ENCODE measurements at regions not wholly inside any gene's neighbourhood (a gene's known extent, or its start where the extent isn't known, plus 50 kb on each side); places are given as distances from the start of the nearest gene placed in this dataset.

GRCh38 chr18:59787998-59788790, 91.0 kb upstream of the CCBE1 start:
- CTCF ChIA-PET = interaction anchor here (0.5 to 1.7 kb wide), 2 partner anchors 14 to 132 kb away, joined by 3 read pairs; no protein-coding TSS in a partner anchor

GRCh38 chr18:59784694-59785093, 87.5 kb upstream of the CCBE1 start:
- ChIA-PET CTCF (no interaction called here), POLR2A (no interaction called here)
- H3K27me3 ChIP-seq (replicated peaks in 2 of 5; ENCODE audit: control insufficient read depth in 4 of 5, insufficient read depth in 5 of 5, low read length in 4 of 5) = peaks cover 0 to 10% (median 4%) of the 10 kb centered on the region in 5 experiments
- 100% methylated on average over 1 of the region's 3 CpGs for WGBS (ENCODE audit: insufficient coverage)
- no peaks in the 10 kb centered on the region for H3K9me3 ChIP-seq (ENCODE audit: control extremely low read depth in 1 of 5, control insufficient read depth in 4 of 5, insufficient read depth in 2 of 5, low read depth in 1 of 5, low read length in 4 of 5)
- H3K4me1 ChIP-seq (ENCODE audit: control extremely low read depth in 1 of 4, control insufficient read depth in 4 of 4, insufficient read depth in 4 of 4, low read length in 3 of 4) = no peaks in the 10 kb centered on the region
- no peaks in the 10 kb centered on the region for H3K36me3 ChIP-seq (ENCODE audit: control insufficient read depth in 4 of 4, insufficient read depth in 4 of 4, low read length in 3 of 4)
- no peak overlapping the region for H3K27ac ChIP-seq (ENCODE audit: insufficient read depth in 1 of 2, low read depth in 1 of 2, low read length in 2 of 2, poor library complexity in 1 of 2, severe bottlenecking in 2 of 2)
- no peak for DNase-seq
- no peak overlapping the region for H3K4me3 ChIP-seq (ENCODE audit: control insufficient read depth in 1 of 7, extremely low read depth in 1 of 7, insufficient read depth in 4 of 7, low read depth in 2 of 7, low read length in 6 of 7)

More at GRCh38 chr18:59787998-59788790, 91.0 kb upstream of the CCBE1 start:
- Histone ChIP-seq H3K27ac (ENCODE audit: insufficient read depth in 1 of 2, low read depth in 1 of 2, low read length in 2 of 2, poor library complexity in 1 of 2, severe bottlenecking in 2 of 2) (no peak overlapping the region), H3K4me3 (ENCODE audit: control insufficient read depth in 1 of 7, extremely low read depth in 1 of 7, insufficient read depth in 4 of 7, low read depth in 2 of 7, low read length in 6 of 7) (no peak overlapping the region), H3K27me3 (replicated peaks in 2 of 5; ENCODE audit: control insufficient read depth in 4 of 5, insufficient read depth in 5 of 5, low read length in 4 of 5) (peaks cover 0 to 10% (median 1%) of the 10 kb centered on the region in 5 experiments), H3K36me3 (ENCODE audit: control insufficient read depth in 4 of 4, insufficient read depth in 4 of 4, low read length in 3 of 4) (no peaks in the 10 kb centered on the region), H3K4me1 (ENCODE audit: control extremely low read depth in 1 of 4, control insufficient read depth in 4 of 4, insufficient read depth in 4 of 4, low read length in 3 of 4) (no peaks in the 10 kb centered on the region), H3K9me3 (ENCODE audit: control extremely low read depth in 1 of 5, control insufficient read depth in 4 of 5, insufficient read depth in 2 of 5, low read depth in 1 of 5, low read length in 4 of 5) (no peaks in the 10 kb centered on the region)
- POLR2A ChIA-PET = no interaction called here
- WGBS (ENCODE audit: insufficient coverage) = 68% methylated on average over 12 of the region's 13 CpGs
- DNase-seq = no peak

GRCh38 chr18:59783138-59783537, 85.9 kb upstream of the CCBE1 start:
- Histone ChIP-seq H3K4me1 (ENCODE audit: control extremely low read depth in 1 of 4, control insufficient read depth in 4 of 4, insufficient read depth in 4 of 4, low read length in 3 of 4) (no peaks in the 10 kb centered on the region), H3K27me3 (replicated peaks in 2 of 5; ENCODE audit: control insufficient read depth in 4 of 5, insufficient read depth in 5 of 5, low read length in 4 of 5) (peaks cover 0 to 6% (median 0%) of the 10 kb centered on the region in 5 experiments), H3K27ac (ENCODE audit: insufficient read depth in 1 of 2, low read depth in 1 of 2, low read length in 2 of 2, poor library complexity in 1 of 2, severe bottlenecking in 2 of 2) (no peak overlapping the region), H3K9me3 (ENCODE audit: control extremely low read depth in 1 of 5, control insufficient read depth in 4 of 5, insufficient read depth in 2 of 5, low read depth in 1 of 5, low read length in 4 of 5) (no peaks in the 10 kb centered on the region), H3K36me3 (ENCODE audit: control insufficient read depth in 4 of 4, insufficient read depth in 4 of 4, low read length in 3 of 4) (no peaks in the 10 kb centered on the region), H3K4me3 (ENCODE audit: control insufficient read depth in 1 of 7, extremely low read depth in 1 of 7, insufficient read depth in 4 of 7, low read depth in 2 of 7, low read length in 6 of 7) (no peak overlapping the region)
- 38% methylated on average over 3 of the region's 5 CpGs for WGBS (ENCODE audit: insufficient coverage)
- DNase-seq = peak; percentile 28 to 53 (median 52)
- ChIA-PET CTCF (interaction anchor here (1.0 kb wide), 1 partner anchor 40 kb away, joined by 7 read pairs; no protein-coding TSS in a partner anchor), POLR2A (no interaction called here)

- ChIA-PET POLR2A (no interaction called here), CTCF (interaction anchor here (0.9 to 1.1 kb wide), 2 partner anchors 44 to 83 kb away, joined by 3 read pairs; partner anchors contain the start of gene CCBE1)
- DNase-seq = no peak
- Histone ChIP-seq H3K27ac (ENCODE audit: insufficient read depth in 1 of 2, low read depth in 1 of 2, low read length in 2 of 2, poor library complexity in 1 of 2, severe bottlenecking in 2 of 2) (no peak overlapping the region), H3K4me3 (ENCODE audit: control insufficient read depth in 1 of 7, extremely low read depth in 1 of 7, insufficient read depth in 4 of 7, low read depth in 2 of 7, low read length in 6 of 7) (no peak overlapping the region), H3K36me3 (ENCODE audit: control insufficient read depth in 4 of 4, insufficient read depth in 4 of 4, low read length in 3 of 4) (no peaks in the 10 kb centered on the region), H3K9me3 (ENCODE audit: control extremely low read depth in 1 of 5, control insufficient read depth in 4 of 5, insufficient read depth in 2 of 5, low read depth in 1 of 5, low read length in 4 of 5) (peaks cover 0 to 2% (median 0%) of the 10 kb centered on the region in 5 experiments), H3K27me3 (replicated peaks in 2 of 5; ENCODE audit: control insufficient read depth in 4 of 5, insufficient read depth in 5 of 5, low read length in 4 of 5) (peaks cover 0 to 3% (median 0%) of the 10 kb centered on the region in 5 experiments), H3K4me1 (ENCODE audit: control extremely low read depth in 1 of 4, control insufficient read depth in 4 of 4, insufficient read depth in 4 of 4, low read length in 3 of 4) (no peaks in the 10 kb centered on the region)
- WGBS (ENCODE audit: insufficient coverage) = no CpG with 5 or more reads among the region's 2 CpGs
Observed at GRCh38 chr18:59779979-59780378, 82.8 kb upstream of the CCBE1 start.

- Histone ChIP-seq H3K4me3 (ENCODE audit: control insufficient read depth in 1 of 7, extremely low read depth in 1 of 7, insufficient read depth in 4 of 7, low read depth in 2 of 7, low read length in 6 of 7) (no peak overlapping the region), H3K4me1 (ENCODE audit: control extremely low read depth in 1 of 4, control insufficient read depth in 4 of 4, insufficient read depth in 4 of 4, low read length in 3 of 4) (no peaks in the 10 kb centered on the region), H3K9me3 (ENCODE audit: control extremely low read depth in 1 of 5, control insufficient read depth in 4 of 5, insufficient read depth in 2 of 5, low read depth in 1 of 5, low read length in 4 of 5) (peaks cover 0 to 2% (median 0%) of the 10 kb centered on the region in 5 experiments), H3K36me3 (ENCODE audit: control insufficient read depth in 4 of 4, insufficient read depth in 4 of 4, low read length in 3 of 4) (no peaks in the 10 kb centered on the region), H3K27ac (ENCODE audit: insufficient read depth in 1 of 2, low read depth in 1 of 2, low read length in 2 of 2, poor library complexity in 1 of 2, severe bottlenecking in 2 of 2) (no peak overlapping the region), H3K27me3 (replicated peaks in 2 of 5; ENCODE audit: control insufficient read depth in 4 of 5, insufficient read depth in 5 of 5, low read length in 4 of 5) (peaks cover 0 to 3% (median 0%) of the 10 kb centered on the region in 5 experiments)
- ChIA-PET CTCF (no interaction called here), POLR2A (no interaction called here)
- DNase-seq = no peak
- WGBS (ENCODE audit: insufficient coverage) = 92% methylated on average over 1 of the region's 1 CpG
Observed at GRCh38 chr18:59778434-59778833, 81.2 kb upstream of the CCBE1 start.

- Histone ChIP-seq H3K27ac (ENCODE audit: insufficient read depth in 1 of 2, low read depth in 1 of 2, low read length in 2 of 2, poor library complexity in 1 of 2, severe bottlenecking in 2 of 2) (no peak overlapping the region), H3K36me3 (ENCODE audit: control insufficient read depth in 4 of 4, insufficient read depth in 4 of 4, low read length in 3 of 4) (no peaks in the 10 kb centered on the region), H3K27me3 (replicated peaks in 2 of 5; ENCODE audit: control insufficient read depth in 4 of 5, insufficient read depth in 5 of 5, low read length in 4 of 5) (peaks cover 0 to 3% (median 0%) of the 10 kb centered on the region in 5 experiments), H3K9me3 (ENCODE audit: control extremely low read depth in 1 of 5, control insufficient read depth in 4 of 5, insufficient read depth in 2 of 5, low read depth in 1 of 5, low read length in 4 of 5) (peaks cover 0 to 2% (median 0%) of the 10 kb centered on the region in 5 experiments), H3K4me3 (ENCODE audit: control insufficient read depth in 1 of 7, extremely low read depth in 1 of 7, insufficient read depth in 4 of 7, low read depth in 2 of 7, low read length in 6 of 7) (no peak overlapping the region), H3K4me1 (ENCODE audit: control extremely low read depth in 1 of 4, control insufficient read depth in 4 of 4, insufficient read depth in 4 of 4, low read length in 3 of 4) (no peaks in the 10 kb centered on the region)
- 100% methylated on average over 1 of the region's 5 CpGs for WGBS (ENCODE audit: insufficient coverage)
- CTCF ChIA-PET = no interaction called here
- POLR2A ChIA-PET = no interaction called here
- no peak for DNase-seq
Observed at GRCh38 chr18:59777636-59778035, 80.4 kb upstream of the CCBE1 start.

GRCh38 chr18:59769129-59769865, 72.1 kb upstream of the CCBE1 start:
- no peak overlapping the region for H3K27ac ChIP-seq (ENCODE audit: insufficient read depth in 1 of 2, low read depth in 1 of 2, low read length in 2 of 2, poor library complexity in 1 of 2, severe bottlenecking in 2 of 2)
- 100% methylated on average over 2 of the region's 3 CpGs for WGBS (ENCODE audit: insufficient coverage)
- DNase-seq = no peak
- H3K27me3 ChIP-seq (replicated peaks in 2 of 5; ENCODE audit: control insufficient read depth in 4 of 5, insufficient read depth in 5 of 5, low read length in 4 of 5) = no peaks in the 10 kb centered on the region
- H3K4me3 ChIP-seq (ENCODE audit: control insufficient read depth in 1 of 7, extremely low read depth in 1 of 7, insufficient read depth in 4 of 7, low read depth in 2 of 7, low read length in 6 of 7) = no peak overlapping the region
- CTCF ChIA-PET = no interaction called here
- no peaks in the 10 kb centered on the region for H3K36me3 ChIP-seq (ENCODE audit: control insufficient read depth in 4 of 4, insufficient read depth in 4 of 4, low read length in 3 of 4)
- peaks cover 0 to 6% (median 0%) of the 10 kb centered on the region in 4 experiments for H3K4me1 ChIP-seq (ENCODE audit: control extremely low read depth in 1 of 4, control insufficient read depth in 4 of 4, insufficient read depth in 4 of 4, low read length in 3 of 4)
- H3K9me3 ChIP-seq (ENCODE audit: control extremely low read depth in 1 of 5, control insufficient read depth in 4 of 5, insufficient read depth in 2 of 5, low read depth in 1 of 5, low read length in 4 of 5) = no peaks in the 10 kb centered on the region
- POLR2A ChIA-PET = interaction anchor here (0.6 kb wide), 1 partner anchor 227 kb away, joined by 3 read pairs; no protein-coding TSS in a partner anchor
